GM12892 (cell line): ENCODE measurements at regions not wholly inside any gene's neighbourhood (a gene's known extent, or its start where the extent isn't known, plus 50 kb on each side); places are given as distances from the start of the nearest gene placed in this dataset.

Source experiments
- POLR2A ChIP-seq: IDR thresholded peaks from 2 replicates; pipeline ENCODE4 v1.6.1; 2011; ENCODE audit warnings: low read depth, low read length, control low read depth
- POLR2AphosphoS5 ChIP-seq: IDR thresholded peaks from 2 replicates; pipeline ENCODE4 v1.6.1; 2011; ENCODE audit warnings: low read depth, low read length, control low read depth
- TAF1 ChIP-seq: IDR thresholded peaks from 2 replicates; pipeline ENCODE4 v1.6.1; 2011; ENCODE audit warnings: low read depth, mild to moderate bottlenecking, control low read depth, low read length, borderline replicate concordance

DNA sequence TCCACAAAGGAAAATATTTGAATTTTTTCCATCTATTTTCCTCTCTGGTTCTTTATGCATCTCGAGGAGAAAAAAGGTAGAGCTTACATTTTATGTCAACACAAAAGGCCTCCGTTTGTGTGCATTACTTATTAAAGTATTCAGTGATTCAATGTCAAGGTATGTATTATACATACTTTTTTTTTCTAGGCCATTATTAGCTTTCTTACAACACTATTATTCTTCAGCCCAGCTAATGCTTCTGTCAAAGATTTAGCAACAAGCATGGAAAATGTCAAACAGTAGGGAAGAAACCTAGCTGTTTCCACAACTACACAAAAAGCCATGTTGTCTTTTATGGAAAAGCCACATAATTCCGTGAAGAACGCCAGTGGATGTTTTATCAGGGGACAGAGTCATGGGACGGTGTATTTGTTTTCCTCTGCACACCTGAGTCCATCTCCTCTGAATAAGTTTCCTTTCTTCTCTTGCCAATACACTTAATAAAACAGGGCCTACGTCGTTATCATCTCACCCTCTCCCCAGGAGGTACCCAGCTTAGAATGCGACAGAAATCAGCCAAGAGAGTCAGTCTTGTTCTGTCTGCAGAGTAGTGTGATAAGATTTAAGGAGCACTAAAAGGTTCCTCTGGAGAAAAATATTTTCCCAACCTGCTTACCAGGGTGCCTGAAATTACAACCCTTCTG, 209.7 kb upstream of the AUTS2 start:
- TF ChIP-seq POLR2AphosphoS5 = no peak
- TF ChIP-seq TAF1 = no peak
- no peak for TF ChIP-seq POLR2A
